ENCODE measurements at regions not wholly inside any gene's neighbourhood (a gene's known extent, or its start where the extent isn't known, plus 50 kb on each side); places are given as distances from the start of the nearest gene placed in this dataset.

DNA sequence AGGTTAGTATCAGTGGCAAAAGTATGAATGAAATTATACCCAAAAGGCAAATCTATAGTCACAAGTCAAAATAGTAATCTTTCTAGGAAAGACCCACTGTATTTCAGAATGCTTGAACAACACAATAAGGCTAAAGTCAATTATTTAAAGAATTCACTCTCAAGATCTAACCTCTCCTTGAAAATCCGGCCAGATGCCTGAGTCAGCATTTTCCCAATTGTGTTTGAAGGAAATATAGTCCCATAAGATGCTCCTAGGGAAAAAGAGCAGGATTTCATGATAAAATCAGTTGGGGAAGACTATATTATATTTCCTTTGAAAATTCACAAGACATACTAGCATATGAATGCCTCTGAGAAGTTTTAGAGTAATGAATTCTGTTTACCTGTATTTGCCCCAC lies 1075.0 kb downstream of the GRM8 start:
- no peaks in the 10 kb centered on the region for H3K27me3 ChIP-seq (ENCODE audit: control insufficient read depth in 3 of 3, insufficient read depth in 3 of 3, low read length in 2 of 3)
- 65 to 78% methylated on average over 1 of the region's 1 CpG for WGBS, 2 donors
- DNase-seq, result no peak
- H3K4me3 ChIP-seq, result no peak overlapping the region
- no peak for TF ChIP-seq CTCF (IDR thresholded peaks at IDR 0.05; ENCODE audit: control extremely low read depth, extremely low read depth)
- no peak overlapping the region for H3K27ac ChIP-seq (ENCODE audit: low read depth in 1 of 2, low read length in 1 of 2)
- H3K9me3 ChIP-seq (ENCODE audit: control insufficient read depth in 4 of 4, insufficient read depth in 3 of 4, low read length in 3 of 4), result peaks cover 0 to 3% (median 1%) of the 10 kb centered on the region in 4 donors
- H3K9ac ChIP-seq (ENCODE audit: insufficient read depth in 1 of 2, low read length in 2 of 2), result no peak overlapping the region
- no peak for ATAC-seq (ENCODE audit: insufficient read depth, low FRiP score)
- H3K36me3 ChIP-seq (ENCODE audit: control insufficient read depth in 4 of 4, insufficient read depth in 4 of 4, low read length in 4 of 4), result no peaks in the 10 kb centered on the region
- H3K4me1 ChIP-seq (ENCODE audit: control insufficient read depth in 5 of 5, insufficient read depth in 5 of 5, low read length in 5 of 5), result peaks cover 0 to 1% (median 0%) of the 10 kb centered on the region in 5 donors

DNA sequence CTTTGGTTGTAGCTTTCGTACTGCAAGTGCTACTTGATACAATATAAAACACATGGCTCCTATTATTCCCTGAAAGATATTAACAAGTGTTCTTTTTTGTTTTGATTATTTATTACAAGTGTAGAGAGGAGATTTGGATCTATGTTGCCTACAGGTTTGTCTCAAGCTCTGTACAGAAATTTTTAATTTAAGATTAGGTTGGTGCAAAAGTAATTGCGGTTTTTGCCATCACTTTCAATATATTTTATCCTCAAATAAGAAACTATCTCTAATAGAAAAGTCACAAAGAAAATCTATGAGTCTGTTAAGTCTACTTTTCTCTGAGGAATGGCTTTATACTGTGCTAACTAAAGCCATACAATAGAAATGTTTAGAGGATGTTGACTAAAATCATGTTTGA lies 1086.1 kb downstream of the GRM8 start:
- no peak for TF ChIP-seq CTCF (IDR thresholded peaks at IDR 0.05; ENCODE audit: control extremely low read depth, extremely low read depth)
- DNase-seq (no peak), ATAC-seq (ENCODE audit: insufficient read depth, low FRiP score) (no peak)
- 79 to 84% methylated on average over 2 of the region's 2 CpGs for WGBS, 2 donors
- Histone ChIP-seq H3K27ac (ENCODE audit: low read depth in 1 of 2, low read length in 1 of 2) (no peak overlapping the region), H3K9ac (ENCODE audit: insufficient read depth in 1 of 2, low read length in 2 of 2) (no peak overlapping the region), H3K27me3 (ENCODE audit: control insufficient read depth in 3 of 3, insufficient read depth in 3 of 3, low read length in 2 of 3) (no peaks in the 10 kb centered on the region), H3K4me3 (no peak overlapping the region), H3K9me3 (ENCODE audit: control insufficient read depth in 4 of 4, insufficient read depth in 3 of 4, low read length in 3 of 4) (no peaks in the 10 kb centered on the region), H3K36me3 (ENCODE audit: control insufficient read depth in 4 of 4, insufficient read depth in 4 of 4, low read length in 4 of 4) (no peaks in the 10 kb centered on the region), H3K4me1 (ENCODE audit: control insufficient read depth in 5 of 5, insufficient read depth in 5 of 5, low read length in 5 of 5) (no peaks in the 10 kb centered on the region)

DNA sequence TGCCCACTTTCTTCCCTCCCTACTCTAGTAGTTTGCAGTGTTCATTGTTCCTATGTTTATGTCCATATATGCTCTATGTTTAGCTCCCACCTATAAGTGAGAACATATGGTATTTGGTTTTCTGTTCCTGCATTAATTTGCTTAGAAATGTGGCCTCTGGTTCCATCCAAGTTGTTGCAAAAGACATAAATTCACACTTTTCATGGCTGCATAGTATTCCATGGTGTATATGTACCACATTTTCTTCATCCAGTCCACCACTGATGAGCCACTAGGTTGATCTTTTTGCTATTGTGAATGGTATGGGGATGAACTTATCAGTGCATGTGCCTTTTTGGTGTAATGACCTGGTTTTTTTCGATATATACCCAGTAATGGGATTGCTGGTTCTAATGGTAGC lies 1089.1 kb downstream of the GRM8 start:
- WGBS, 2 donors, result 66 to 75% methylated on average over 1 of the region's 1 CpG
- H3K27ac ChIP-seq (ENCODE audit: low read depth in 1 of 2, low read length in 1 of 2), result no peak overlapping the region

More for the DNA sequence above, 1089.1 kb downstream of the GRM8 start:
- Histone ChIP-seq H3K27me3 (ENCODE audit: control insufficient read depth in 3 of 3, insufficient read depth in 3 of 3, low read length in 2 of 3) (no peaks in the 10 kb centered on the region), H3K9me3 (ENCODE audit: control insufficient read depth in 4 of 4, insufficient read depth in 3 of 4, low read length in 3 of 4) (no peaks in the 10 kb centered on the region), H3K4me1 (ENCODE audit: control insufficient read depth in 5 of 5, insufficient read depth in 5 of 5, low read length in 5 of 5) (no peaks in the 10 kb centered on the region), H3K36me3 (ENCODE audit: control insufficient read depth in 4 of 4, insufficient read depth in 4 of 4, low read length in 4 of 4) (no peaks in the 10 kb centered on the region), H3K4me3 (no peak overlapping the region), H3K9ac (ENCODE audit: insufficient read depth in 1 of 2, low read length in 2 of 2) (no peak overlapping the region)
- DNase-seq, result no peak
- no peak for ATAC-seq (ENCODE audit: insufficient read depth, low FRiP score)
- no peak for TF ChIP-seq CTCF (IDR thresholded peaks at IDR 0.05; ENCODE audit: control extremely low read depth, extremely low read depth)

Measured in lung (tissue), 11 donors.